ENCODE measurements at regions not wholly inside any gene's neighbourhood (a gene's known extent, or its start where the extent isn't known, plus 50 kb on each side); places are given as distances from the start of the nearest gene placed in this dataset.

GRCh38 chr15:24764375-24765171 is 89.0 kb downstream of the NPAP1 start:
- ATAC-seq = no peak
- intact Hi-C loops (cut with DNase I) = no loop called here
- no peak for DNase-seq

DNA sequence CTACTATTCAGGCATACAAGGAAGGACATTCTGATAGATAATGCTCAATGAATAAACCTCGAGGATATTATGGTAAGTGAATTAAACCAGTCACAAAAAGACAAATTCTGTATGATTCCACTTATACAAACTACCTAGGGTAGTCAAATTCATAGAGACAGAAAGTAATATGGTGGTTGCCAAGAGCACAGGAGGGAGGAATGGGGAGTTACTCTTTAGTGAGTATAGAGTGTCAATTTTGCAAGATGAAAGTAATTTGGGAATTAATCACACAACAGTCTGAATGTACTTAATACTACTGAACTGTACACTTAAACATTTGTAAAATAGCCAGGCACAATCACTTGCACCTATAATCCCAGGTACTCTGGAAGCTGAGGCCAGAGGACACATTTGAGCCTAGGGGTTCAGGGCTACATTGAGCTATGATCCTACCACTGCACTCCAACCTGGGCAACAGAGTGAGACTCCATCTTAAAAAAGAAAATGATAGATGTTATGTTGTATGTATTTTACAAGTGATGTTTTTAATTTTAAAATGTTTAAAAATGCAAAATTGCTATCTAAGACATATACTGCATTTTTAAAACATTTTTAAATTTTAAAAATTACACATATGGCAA is 91.0 kb downstream of the NPAP1 start:
- Histone ChIP-seq H3K4me3 (no peak overlapping the region), H3K9me3 (no peaks in the 10 kb centered on the region), H3K27ac (no peak overlapping the region), H3K4me1 (no peaks in the 10 kb centered on the region), H3K36me3 (no peaks in the 10 kb centered on the region), H3K27me3 (ENCODE audit: low read depth) (peaks cover 3% of the 10 kb centered on the region)
- TF ChIP-seq, protein P1, sequence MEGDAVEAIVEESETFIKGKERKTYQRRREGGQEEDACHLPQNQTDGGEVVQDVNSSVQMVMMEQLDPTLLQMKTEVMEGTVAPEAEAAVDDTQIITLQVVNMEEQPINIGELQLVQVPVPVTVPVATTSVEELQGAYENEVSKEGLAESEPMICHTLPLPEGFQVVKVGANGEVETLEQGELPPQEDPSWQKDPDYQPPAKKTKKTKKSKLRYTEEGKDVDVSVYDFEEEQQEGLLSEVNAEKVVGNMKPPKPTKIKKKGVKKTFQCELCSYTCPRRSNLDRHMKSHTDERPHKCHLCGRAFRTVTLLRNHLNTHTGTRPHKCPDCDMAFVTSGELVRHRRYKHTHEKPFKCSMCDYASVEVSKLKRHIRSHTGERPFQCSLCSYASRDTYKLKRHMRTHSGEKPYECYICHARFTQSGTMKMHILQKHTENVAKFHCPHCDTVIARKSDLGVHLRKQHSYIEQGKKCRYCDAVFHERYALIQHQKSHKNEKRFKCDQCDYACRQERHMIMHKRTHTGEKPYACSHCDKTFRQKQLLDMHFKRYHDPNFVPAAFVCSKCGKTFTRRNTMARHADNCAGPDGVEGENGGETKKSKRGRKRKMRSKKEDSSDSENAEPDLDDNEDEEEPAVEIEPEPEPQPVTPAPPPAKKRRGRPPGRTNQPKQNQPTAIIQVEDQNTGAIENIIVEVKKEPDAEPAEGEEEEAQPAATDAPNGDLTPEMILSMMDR (IDR thresholded peaks at IDR 0.05) = no peak
- DNase-seq (no peak), ATAC-seq (no peak)
- intact Hi-C loops (cut with DNase I) = no loop called here

More at GRCh38 chr15:24764375-24765171, 89.0 kb downstream of the NPAP1 start:
- no peak overlapping the region for H3K27ac ChIP-seq
- H3K4me1 ChIP-seq = no peaks in the 10 kb centered on the region
- TF ChIP-seq, protein P1 (IDR thresholded peaks at IDR 0.05) = no peak
- no peaks in the 10 kb centered on the region for H3K36me3 ChIP-seq
- H3K27me3 ChIP-seq (ENCODE audit: low read depth) = peaks cover 3% of the 10 kb centered on the region
- H3K4me3 ChIP-seq = no peak overlapping the region
- no peaks in the 10 kb centered on the region for H3K9me3 ChIP-seq

- H3K27ac ChIP-seq = no peak overlapping the region
- no peak overlapping the region for H3K4me3 ChIP-seq
- H3K4me1 ChIP-seq = no peaks in the 10 kb centered on the region
- DNase-seq (no peak), ATAC-seq (no peak)
- no peaks in the 10 kb centered on the region for H3K9me3 ChIP-seq
- H3K27me3 ChIP-seq (ENCODE audit: low read depth) = peaks cover 8% of the 10 kb centered on the region
- intact Hi-C loops (cut with DNase I) = no loop called here
- TF ChIP-seq, protein P1 (IDR thresholded peaks at IDR 0.05) = no peak
- no peaks in the 10 kb centered on the region for H3K36me3 ChIP-seq
Observed at GRCh38 chr15:24772266-24772665, 96.7 kb downstream of the NPAP1 start.

GRCh38 chr15:24772686-24773373 is 97.3 kb downstream of the NPAP1 start:
- H3K27ac ChIP-seq = no peak overlapping the region
- H3K4me3 ChIP-seq = peak overlapping the region; percentile 49
- H3K4me1 ChIP-seq = no peaks in the 10 kb centered on the region
- DNase-seq (peak; percentile 77), ATAC-seq (peak; percentile 84 to 90)
- H3K9me3 ChIP-seq = no peaks in the 10 kb centered on the region
- TF ChIP-seq, protein P1 (IDR thresholded peaks at IDR 0.05) = no peak
- peaks cover 8% of the 10 kb centered on the region for H3K27me3 ChIP-seq (ENCODE audit: low read depth)
- intact Hi-C loops (cut with DNase I) = no loop called here
- H3K36me3 ChIP-seq = no peaks in the 10 kb centered on the region

DNA sequence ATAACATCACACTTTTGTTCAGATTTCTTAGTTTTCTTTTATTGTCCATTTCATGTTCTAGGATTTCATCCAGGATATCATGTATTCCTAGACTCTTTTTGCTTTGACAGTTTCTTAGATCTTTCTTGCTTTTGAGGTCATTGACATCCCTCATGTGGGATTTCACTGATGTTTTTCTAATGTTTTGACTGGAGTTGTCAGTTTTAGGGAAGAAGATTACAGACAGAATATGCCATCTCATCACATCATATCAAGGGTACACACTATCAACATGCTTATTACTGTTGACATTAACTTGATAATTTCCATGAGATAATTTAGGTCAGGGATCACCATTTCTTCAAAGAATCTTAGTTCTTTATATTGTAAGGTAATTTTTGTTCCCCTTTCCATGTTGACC is 101.7 kb downstream of the NPAP1 start:
- Histone ChIP-seq H3K4me3 (no peak overlapping the region), H3K9me3 (no peaks in the 10 kb centered on the region), H3K27me3 (ENCODE audit: low read depth) (peaks cover 5% of the 10 kb centered on the region), H3K4me1 (no peaks in the 10 kb centered on the region), H3K36me3 (no peaks in the 10 kb centered on the region), H3K27ac (no peak overlapping the region)
- TF ChIP-seq, protein P1 (IDR thresholded peaks at IDR 0.05) = no peak
- DNase-seq (no peak), ATAC-seq (no peak)
- intact Hi-C loops (cut with DNase I) = no loop called here

Data from lower lobe of right lung (tissue), 2 donors.